ENCODE measurements at regions not wholly inside any gene's neighbourhood (a gene's known extent, or its start where the extent isn't known, plus 50 kb on each side); places are given as distances from the start of the nearest gene placed in this dataset.

DNA sequence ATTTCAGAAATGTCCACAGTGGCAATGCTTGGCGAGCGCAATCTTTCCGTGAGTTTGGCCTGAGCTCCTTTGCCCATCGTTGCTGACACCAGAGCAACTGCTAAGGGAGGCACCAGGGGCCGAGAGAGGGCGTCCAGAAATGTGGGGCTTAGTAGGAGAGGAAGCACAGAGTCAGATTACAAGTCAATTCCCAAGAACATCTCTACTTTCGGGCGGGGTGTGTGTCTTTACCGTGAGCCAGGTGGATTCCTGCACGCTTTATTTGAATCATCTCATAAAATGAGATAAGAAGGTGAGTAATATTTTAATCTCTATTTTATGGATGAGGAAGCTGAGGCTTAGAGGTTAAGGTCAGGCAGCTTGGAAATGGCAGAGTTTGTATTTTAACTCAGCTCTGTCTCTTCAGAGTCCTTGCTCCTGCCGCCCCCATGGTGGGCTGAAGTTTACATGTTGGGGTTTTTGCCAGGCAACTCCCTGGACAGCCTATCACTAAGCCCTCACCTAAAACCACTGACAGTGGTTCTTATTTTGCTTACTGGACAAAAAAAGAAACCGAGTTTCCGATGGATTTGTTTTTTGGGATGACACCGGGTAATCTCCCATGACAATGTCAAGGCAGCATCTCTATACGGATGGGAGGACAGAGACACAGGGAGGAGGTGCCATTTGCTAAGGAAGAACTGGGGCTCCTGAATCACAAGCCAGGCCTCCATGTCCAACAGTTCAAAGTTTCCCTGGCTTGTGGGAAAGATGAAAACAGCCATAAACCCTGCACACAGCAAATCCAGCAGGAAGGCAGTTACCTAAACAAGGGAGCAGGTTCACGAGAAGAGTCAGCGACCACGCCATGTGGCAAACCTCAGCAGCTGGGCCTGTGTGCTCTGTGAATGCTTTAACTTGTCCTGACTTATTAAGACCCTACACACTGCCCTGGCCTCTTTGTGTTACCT lies 112.6 kb upstream of the SLC24A3 start:
- DNase-seq (ENCODE audit: insufficient read length, low spot score) (no peak), FAIRE-seq (no peak)
- no peak for TF ChIP-seq POLR2A (IDR thresholded peaks at IDR 0.05; ENCODE audit: low read depth, low read length)

GRCh38 chr20:19100975-19101374 lies 111.5 kb upstream of the SLC24A3 start:
- no peak for TF ChIP-seq POLR2A (IDR thresholded peaks at IDR 0.05; ENCODE audit: low read depth, low read length)
- DNase-seq (ENCODE audit: insufficient read length, low spot score), result no peak
- FAIRE-seq, result no peak

GRCh38 chr20:19104186-19104585 lies 108.3 kb upstream of the SLC24A3 start:
- TF ChIP-seq POLR2A (IDR thresholded peaks at IDR 0.05; ENCODE audit: low read depth, low read length), result no peak
- DNase-seq (ENCODE audit: insufficient read length, low spot score) (no peak), FAIRE-seq (no peak)

- TF ChIP-seq POLR2A (IDR thresholded peaks at IDR 0.05; ENCODE audit: low read depth, low read length), result no peak
- DNase-seq (ENCODE audit: insufficient read length, low spot score), result no peak
- FAIRE-seq, result no peak
These were observed 104.3 kb upstream of the SLC24A3 start for GRCh38 chr20:19108155-19108554.

- TF ChIP-seq POLR2A (IDR thresholded peaks at IDR 0.05; ENCODE audit: low read depth, low read length), result no peak
- DNase-seq (ENCODE audit: insufficient read length, low spot score) (no peak), FAIRE-seq (no peak)
These were observed 102.2 kb upstream of the SLC24A3 start for GRCh38 chr20:19110285-19110684.

DNA sequence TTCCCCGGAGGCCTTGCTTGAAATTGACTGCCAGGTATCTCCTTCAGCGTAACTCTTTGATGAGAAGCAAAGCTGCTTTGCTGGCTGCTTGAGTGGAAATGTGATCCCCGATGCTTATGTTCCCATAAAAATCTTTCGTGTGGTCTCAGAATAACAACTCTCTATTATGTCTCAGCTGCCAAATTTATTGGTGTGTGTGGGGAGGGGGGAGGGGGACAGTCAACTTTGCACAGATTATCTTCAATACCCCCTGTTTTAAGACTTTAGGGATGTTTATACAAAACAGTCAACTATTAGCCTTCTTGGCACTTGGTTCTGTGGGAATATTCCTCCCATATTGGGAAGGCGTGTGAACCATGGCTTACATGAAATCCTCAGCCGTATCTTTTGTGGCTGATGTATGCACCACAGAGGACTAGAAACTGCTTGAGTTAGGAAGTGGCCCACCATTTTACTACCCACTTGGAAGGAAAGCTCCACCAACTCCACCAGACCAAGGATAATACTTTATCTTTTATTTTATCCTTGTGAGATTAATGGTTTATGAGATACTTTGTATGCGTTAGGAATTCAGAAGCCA lies 101.5 kb upstream of the SLC24A3 start:
- DNase-seq (ENCODE audit: insufficient read length, low spot score) (no peak), FAIRE-seq (no peak)
- no peak for TF ChIP-seq POLR2A (IDR thresholded peaks at IDR 0.05; ENCODE audit: low read depth, low read length)

DNA sequence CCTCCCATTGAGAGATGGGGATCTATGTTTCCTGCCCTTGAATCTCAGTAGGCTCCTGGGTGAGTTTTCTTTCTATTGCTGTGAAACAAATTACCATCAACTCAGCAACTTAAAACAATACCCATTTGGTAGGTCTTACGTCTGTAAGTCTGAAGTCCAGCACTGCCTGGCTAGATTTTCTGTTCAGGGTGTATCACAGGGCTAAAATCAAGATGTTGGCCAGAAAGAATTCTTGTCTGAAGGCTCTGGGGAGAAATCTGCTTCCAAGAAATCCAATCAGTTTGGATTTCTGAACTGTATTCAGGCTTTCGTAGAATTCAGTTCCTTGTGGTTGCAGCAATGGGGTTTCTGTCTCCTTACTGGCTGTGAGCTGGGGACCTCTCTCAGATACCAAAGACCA lies 99.6 kb upstream of the SLC24A3 start:
- no peak for DNase-seq (ENCODE audit: insufficient read length, low spot score)
- TF ChIP-seq POLR2A (IDR thresholded peaks at IDR 0.05; ENCODE audit: low read depth, low read length), result no peak
- FAIRE-seq, result no peak

GRCh38 chr20:19113343-19113930 lies 99.0 kb upstream of the SLC24A3 start:
- DNase-seq (ENCODE audit: insufficient read length, low spot score), result no peak
- no peak for FAIRE-seq
- TF ChIP-seq POLR2A (IDR thresholded peaks at IDR 0.05; ENCODE audit: low read depth, low read length), result no peak

- no peak for DNase-seq (ENCODE audit: insufficient read length, low spot score)
- no peak for TF ChIP-seq POLR2A (IDR thresholded peaks at IDR 0.05; ENCODE audit: low read depth, low read length)
- FAIRE-seq, result no peak
These were observed 98.0 kb upstream of the SLC24A3 start for GRCh38 chr20:19114410-19114809.

DNA sequence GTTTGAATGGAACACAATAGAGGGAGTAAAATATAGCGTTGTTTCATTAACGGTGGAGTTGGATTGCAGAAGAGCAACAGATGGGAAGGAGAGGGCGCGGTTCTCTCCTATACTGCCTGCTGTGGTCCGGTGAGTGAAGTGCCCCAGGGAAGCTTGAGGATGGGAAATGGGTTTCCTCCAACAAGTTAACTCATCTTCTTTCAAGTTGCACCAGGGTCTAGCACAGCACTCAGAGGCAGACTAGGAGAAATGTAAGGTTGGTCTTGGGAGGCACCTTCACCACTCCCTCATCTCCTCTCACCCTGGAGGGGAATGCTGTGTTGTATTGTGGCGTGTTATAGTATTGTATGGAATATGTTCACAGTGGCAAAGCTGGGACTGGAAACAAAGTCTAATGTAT lies 96.9 kb upstream of the SLC24A3 start:
- FAIRE-seq (no peak), DNase-seq (ENCODE audit: insufficient read length, low spot score) (no peak)
- no peak for TF ChIP-seq POLR2A (IDR thresholded peaks at IDR 0.05; ENCODE audit: low read depth, low read length)

DNA sequence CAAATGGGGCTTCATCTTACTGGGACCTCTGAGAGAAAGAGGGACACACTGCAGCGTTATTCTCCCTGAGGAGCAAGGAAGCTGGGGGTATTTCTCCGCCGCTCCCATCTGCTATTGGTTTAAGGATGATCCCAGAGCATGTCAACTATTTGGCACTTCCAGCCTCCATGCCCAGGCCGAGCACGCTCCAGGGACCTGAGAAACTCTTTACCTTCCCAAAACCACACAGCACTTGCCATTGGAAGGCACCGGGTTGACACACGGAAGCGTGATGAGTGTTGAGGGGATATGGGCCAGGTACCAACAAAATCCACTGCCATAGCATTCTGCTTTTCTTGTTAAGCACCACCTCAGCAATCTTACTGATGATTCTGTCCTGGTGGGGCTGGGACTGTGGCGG lies 92.4 kb upstream of the SLC24A3 start:
- FAIRE-seq, result no peak
- no peak for DNase-seq (ENCODE audit: insufficient read length, low spot score)
- TF ChIP-seq POLR2A (IDR thresholded peaks at IDR 0.05; ENCODE audit: low read depth, low read length), result no peak

DNA sequence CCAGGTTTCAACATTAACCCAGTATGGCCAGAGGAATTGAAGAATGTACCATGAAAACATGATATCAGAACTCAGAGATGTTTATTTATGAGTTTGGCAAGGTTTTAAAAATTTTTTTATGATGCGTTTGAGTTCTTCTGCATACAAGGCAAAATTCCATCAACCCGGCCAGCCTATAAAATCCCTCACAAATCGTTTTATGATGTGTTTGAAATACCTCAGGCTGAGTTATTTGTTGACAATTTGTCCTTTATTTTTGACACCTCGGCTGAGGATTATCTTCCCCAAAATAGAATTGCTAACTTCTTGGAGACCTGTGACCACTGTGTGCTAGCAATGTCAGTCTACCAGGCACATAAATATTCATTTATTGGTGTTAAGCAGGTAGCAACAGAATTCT lies 91.9 kb upstream of the SLC24A3 start:
- no peak for DNase-seq (ENCODE audit: insufficient read length, low spot score)
- FAIRE-seq, result no peak
- TF ChIP-seq POLR2A (IDR thresholded peaks at IDR 0.05; ENCODE audit: low read depth, low read length), result no peak

DNA sequence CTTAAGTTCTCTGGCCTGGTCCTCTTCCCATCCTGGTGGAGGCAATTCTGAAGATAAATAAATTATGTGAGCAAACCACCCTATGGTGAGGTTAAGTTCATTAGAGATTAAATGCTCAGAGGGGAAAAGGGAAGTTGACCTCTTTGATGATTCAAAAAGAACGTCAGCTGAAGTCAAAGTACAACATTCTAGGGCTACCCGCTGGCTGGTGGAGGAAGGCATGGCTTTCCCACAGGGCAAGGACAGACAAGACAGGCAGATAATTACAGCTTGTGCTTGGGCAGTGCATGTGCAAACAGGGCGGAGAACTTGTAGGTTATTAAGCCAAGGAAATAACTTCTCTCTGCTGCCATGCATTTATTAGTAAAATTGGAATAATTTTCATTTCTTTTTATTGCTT lies 91.0 kb upstream of the SLC24A3 start:
- no peak for DNase-seq (ENCODE audit: insufficient read length, low spot score)
- no peak for FAIRE-seq
- TF ChIP-seq POLR2A (IDR thresholded peaks at IDR 0.05; ENCODE audit: low read depth, low read length), result no peak

- FAIRE-seq (no peak), DNase-seq (ENCODE audit: insufficient read length, low spot score) (no peak)
- no peak for TF ChIP-seq POLR2A (IDR thresholded peaks at IDR 0.05; ENCODE audit: low read depth, low read length)
These were observed 90.5 kb upstream of the SLC24A3 start for GRCh38 chr20:19121916-19122315.

DNA sequence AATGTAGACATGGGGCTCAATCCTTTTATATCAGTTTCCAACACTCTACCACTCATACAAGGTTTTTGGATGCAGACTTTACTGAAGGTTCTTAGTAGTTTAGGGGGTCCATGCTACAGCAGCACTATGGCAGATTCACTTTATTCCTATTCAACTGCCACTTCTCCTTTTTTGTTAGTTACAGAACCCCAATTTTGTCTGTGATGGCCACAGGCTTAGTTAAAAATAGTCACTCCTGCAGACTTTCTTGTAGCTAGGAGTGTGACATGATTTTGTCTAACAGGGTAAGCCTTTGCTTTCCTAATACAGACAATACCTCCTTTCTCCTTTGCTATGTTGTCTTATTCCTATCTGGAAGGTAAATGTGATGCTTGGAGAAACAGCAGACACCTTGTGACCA lies 90.0 kb upstream of the SLC24A3 start:
- no peak for FAIRE-seq
- DNase-seq (ENCODE audit: insufficient read length, low spot score), result no peak
- no peak for TF ChIP-seq POLR2A (IDR thresholded peaks at IDR 0.05; ENCODE audit: low read depth, low read length)
